H1 (cell line): ENCODE measurements at regions not wholly inside any gene's neighbourhood (a gene's known extent, or its start where the extent isn't known, plus 50 kb on each side); places are given as distances from the start of the nearest gene placed in this dataset.

ENCODE experiments used
- CTCF ChIP-seq, 3 experiments: IDR thresholded peaks; 1 replicate in 2 of 3; 2 replicates in 1 of 3; pipeline versions ENCODE4 v1.5.1 to v1.6.1; 2011; ENCODE audit warnings: low read length in 3 of 3, mild to moderate bottlenecking in 3 of 3, inconsistent platforms in 2 of 3, low read depth in 1 of 3, moderate library complexity in 1 of 3; ENCODE audit not compliant: insufficient read depth in 1 of 3; ENCODE audit errors: control extremely low read depth in 1 of 3
- HDAC6 ChIP-seq: IDR thresholded peaks from one replicate; pipeline ENCODE4 v1.7.1; 2012; ENCODE audit warnings: low read depth, mild to moderate bottlenecking, inconsistent platforms, low read length, moderate library complexity

GRCh38 chr18:75358928-75359327, 68.6 kb downstream of the SMIM21 start:
- no peak for TF ChIP-seq CTCF (IDR thresholded peaks at IDR 0.05; ENCODE audit: control extremely low read depth in 1 of 3, insufficient read depth in 1 of 3, low read depth in 1 of 3, low read length in 3 of 3)
- no peak for TF ChIP-seq HDAC6
